ENCODE measurements at regions not wholly inside any gene's neighbourhood (a gene's known extent, or its start where the extent isn't known, plus 50 kb on each side); places are given as distances from the start of the nearest gene placed in this dataset.

DNA sequence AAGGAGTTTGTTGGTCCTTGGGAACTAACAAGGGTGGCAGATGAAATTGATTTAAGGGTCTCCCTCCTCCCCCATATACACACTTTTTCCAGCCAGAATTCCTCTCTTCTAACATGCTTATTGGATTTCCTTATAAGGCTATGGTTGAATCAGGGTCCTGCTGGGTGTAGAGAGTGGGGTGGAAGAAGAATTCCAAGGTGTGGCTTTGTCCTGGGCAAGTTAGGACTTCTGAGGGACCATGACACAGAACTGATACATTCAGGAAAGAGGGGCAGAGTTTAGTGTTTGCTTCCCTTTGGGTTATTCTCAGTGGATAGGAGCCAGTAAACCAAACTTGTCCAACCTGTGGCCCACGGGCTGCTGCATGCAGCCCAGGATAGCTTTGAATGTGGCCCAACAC, 116.5 kb downstream of the SNX18 start:
- Mint-ChIP-seq H3K9me3 (peaks cover 9% of the 10 kb centered on the region), H3K4me1 (ENCODE audit: low read depth) (peaks cover 10% of the 10 kb centered on the region), H3K27me3 (no peaks in the 10 kb centered on the region), H3K4me3 (no peak overlapping the region), H3K27ac (no peak overlapping the region), H3K36me3 (ENCODE audit: low read depth) (no peaks in the 10 kb centered on the region)
- intact Hi-C loops (cut with micrococcal nuclease) = loop anchor here (10.0 kb wide), 1 partner anchor 59 kb away; no protein-coding TSS in a partner anchor
- no peak for ATAC-seq
- CTCF ChIA-PET = interaction anchor here (1.4 kb wide), 1 partner anchor 158 kb away, joined by 3 read pairs; no protein-coding TSS in a partner anchor
- no peak for DNase-seq
- POLR2A ChIA-PET = no interaction called here
- TF ChIP-seq, protein P1, sequence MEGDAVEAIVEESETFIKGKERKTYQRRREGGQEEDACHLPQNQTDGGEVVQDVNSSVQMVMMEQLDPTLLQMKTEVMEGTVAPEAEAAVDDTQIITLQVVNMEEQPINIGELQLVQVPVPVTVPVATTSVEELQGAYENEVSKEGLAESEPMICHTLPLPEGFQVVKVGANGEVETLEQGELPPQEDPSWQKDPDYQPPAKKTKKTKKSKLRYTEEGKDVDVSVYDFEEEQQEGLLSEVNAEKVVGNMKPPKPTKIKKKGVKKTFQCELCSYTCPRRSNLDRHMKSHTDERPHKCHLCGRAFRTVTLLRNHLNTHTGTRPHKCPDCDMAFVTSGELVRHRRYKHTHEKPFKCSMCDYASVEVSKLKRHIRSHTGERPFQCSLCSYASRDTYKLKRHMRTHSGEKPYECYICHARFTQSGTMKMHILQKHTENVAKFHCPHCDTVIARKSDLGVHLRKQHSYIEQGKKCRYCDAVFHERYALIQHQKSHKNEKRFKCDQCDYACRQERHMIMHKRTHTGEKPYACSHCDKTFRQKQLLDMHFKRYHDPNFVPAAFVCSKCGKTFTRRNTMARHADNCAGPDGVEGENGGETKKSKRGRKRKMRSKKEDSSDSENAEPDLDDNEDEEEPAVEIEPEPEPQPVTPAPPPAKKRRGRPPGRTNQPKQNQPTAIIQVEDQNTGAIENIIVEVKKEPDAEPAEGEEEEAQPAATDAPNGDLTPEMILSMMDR (IDR thresholded peaks at IDR 0.05) = no peak

DNA sequence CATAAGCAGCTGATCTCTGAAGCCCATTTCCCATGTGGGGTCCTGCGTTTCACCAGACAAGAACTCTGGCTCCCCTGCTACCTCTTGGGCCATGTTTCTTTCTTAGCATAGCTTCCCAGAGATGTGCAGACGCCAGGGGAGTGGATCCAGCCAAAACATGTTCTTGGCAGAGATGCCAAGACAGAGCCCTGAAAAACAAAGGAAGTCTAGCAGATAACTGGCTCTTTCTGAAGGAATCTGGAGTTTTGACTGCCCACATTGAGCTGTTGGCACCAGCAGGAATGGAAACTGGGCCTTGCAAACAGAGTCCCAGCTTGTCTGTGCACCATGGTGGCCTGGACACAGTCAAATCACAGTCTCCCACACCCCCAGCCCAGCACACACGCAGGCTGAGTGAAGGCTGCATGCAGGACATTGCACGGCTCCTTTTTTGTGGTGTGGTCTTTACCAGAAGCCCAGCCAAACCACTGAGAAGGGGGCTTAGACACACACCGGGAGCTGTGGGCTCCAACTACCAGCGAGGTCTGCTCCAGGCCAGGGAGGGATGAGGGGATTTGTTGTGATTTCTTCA, 114.7 kb downstream of the SNX18 start:
- Mint-ChIP-seq H3K27ac (no peak overlapping the region), H3K4me3 (no peak overlapping the region), H3K4me1 (ENCODE audit: low read depth) (no peaks in the 10 kb centered on the region), H3K27me3 (no peaks in the 10 kb centered on the region), H3K9me3 (peaks cover 9% of the 10 kb centered on the region), H3K36me3 (ENCODE audit: low read depth) (no peaks in the 10 kb centered on the region)
- TF ChIP-seq, protein P1 (IDR thresholded peaks at IDR 0.05) = no peak
- CTCF ChIA-PET = interaction anchor here (1.1 kb wide), 1 partner anchor 143 kb away, joined by 3 read pairs; no protein-coding TSS in a partner anchor
- ATAC-seq (no peak), DNase-seq (no peak)
- intact Hi-C loops (cut with micrococcal nuclease) = loop anchor here (10.0 kb wide), 1 partner anchor 57 kb away; no protein-coding TSS in a partner anchor
- POLR2A ChIA-PET = no interaction called here

DNA sequence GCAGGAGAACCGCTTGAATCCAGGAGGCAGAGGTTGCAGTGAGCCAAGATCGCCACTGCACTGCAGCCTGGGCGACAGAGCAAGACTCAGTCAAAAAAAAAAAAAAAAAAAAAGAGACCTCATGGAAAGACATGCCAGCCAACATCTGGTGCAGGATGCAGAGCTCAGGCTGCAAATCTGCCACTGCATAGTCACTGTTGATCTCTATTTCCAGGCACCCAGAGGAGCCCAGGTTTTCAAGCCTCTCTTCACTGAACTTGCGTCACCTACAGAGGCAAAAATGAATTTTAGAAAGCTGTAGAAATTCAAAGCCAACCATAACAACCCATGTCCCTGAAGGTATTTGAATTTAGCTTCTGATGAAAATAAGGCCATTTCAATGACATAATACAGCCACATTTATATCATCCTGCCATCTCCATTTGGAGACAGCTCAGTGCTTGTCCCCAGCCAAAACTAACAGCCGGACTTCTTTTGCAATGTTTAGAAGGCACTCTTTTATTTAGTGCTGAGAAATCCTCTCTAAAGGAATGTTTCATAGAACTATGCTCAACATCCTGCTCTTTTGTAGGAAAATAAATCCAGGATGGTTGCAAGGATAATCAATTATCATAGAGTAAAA, 113.3 kb downstream of the SNX18 start:
- TF ChIP-seq, protein P1 (IDR thresholded peaks at IDR 0.05) = no peak
- ChIA-PET POLR2A (interaction anchor here (1.2 kb wide), 1 partner anchor 15 kb away, joined by 3 read pairs; no protein-coding TSS in a partner anchor), CTCF (interaction anchor here (1.1 kb wide), 1 partner anchor 114 kb away, joined by 3 read pairs; the partner anchor contains the start of gene SNX18)
- Mint-ChIP-seq H3K4me3 (no peak overlapping the region), H3K27ac (no peak overlapping the region), H3K9me3 (peaks cover 9% of the 10 kb centered on the region), H3K27me3 (no peaks in the 10 kb centered on the region), H3K36me3 (ENCODE audit: low read depth) (no peaks in the 10 kb centered on the region), H3K4me1 (ENCODE audit: low read depth) (no peaks in the 10 kb centered on the region)
- intact Hi-C loops (cut with micrococcal nuclease) = loop anchor here (10.0 kb wide), 1 partner anchor 56 kb away; no protein-coding TSS in a partner anchor
- DNase-seq = no peak
- ATAC-seq = no peak

DNA sequence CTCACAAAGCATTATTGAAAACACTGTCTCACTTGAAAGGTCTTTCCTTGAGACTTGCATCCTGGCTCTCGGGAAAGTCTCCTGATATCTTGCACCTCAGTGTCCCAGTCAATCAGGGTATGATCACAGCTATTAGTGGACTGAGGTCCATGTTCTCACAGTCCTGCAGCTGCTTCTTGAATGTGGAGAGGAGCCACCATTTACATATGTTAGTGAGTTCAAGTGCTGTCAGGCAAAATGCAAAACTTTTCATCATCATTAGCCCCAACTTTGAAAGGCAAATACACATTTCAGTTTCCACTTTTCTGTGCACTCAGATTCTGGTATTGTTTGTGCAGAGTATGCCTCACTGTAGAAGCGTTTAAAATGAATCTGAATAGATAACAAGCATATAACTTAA, 111.6 kb downstream of the SNX18 start:
- H3K4me3 Mint-ChIP-seq = no peak overlapping the region
- H3K36me3 Mint-ChIP-seq (ENCODE audit: low read depth) = no peaks in the 10 kb centered on the region
- POLR2A ChIA-PET = no interaction called here
- H3K4me1 Mint-ChIP-seq (ENCODE audit: low read depth) = no peaks in the 10 kb centered on the region
- intact Hi-C loops (cut with micrococcal nuclease) = no loop called here
- CTCF ChIA-PET = interaction anchor here (1.0 to 1.6 kb wide), 2 partner anchors 9 to 216 kb away, joined by 3 to 6 read pairs; no protein-coding TSS in a partner anchor
- H3K9me3 Mint-ChIP-seq = peaks cover 9% of the 10 kb centered on the region
- ATAC-seq (no peak), DNase-seq (no peak)
- no peaks in the 10 kb centered on the region for H3K27me3 Mint-ChIP-seq
- TF ChIP-seq, protein P1 (IDR thresholded peaks at IDR 0.05) = no peak
- H3K27ac Mint-ChIP-seq = no peak overlapping the region

DNA sequence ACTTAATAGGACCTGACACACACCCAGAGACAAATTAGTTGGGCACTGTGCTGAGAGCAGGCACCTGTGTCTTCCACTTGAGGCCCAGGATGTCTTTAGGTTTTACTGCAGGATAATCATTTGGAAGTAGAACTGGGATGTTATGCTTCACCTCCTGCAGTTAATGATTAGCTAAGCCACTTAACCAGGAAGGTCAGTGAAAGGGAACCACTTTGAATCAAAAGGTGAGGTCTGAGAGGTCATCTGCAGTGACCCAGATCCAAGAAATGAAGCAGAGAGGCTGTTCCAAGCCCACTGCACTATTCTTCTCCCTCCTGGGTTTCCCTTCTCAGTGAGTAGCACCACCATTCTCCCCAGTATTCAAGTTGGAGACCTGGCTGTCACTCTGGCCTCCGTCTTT, 110.5 kb downstream of the SNX18 start:
- POLR2A ChIA-PET = no interaction called here
- TF ChIP-seq, protein P1 (IDR thresholded peaks at IDR 0.05) = no peak
- CTCF ChIA-PET = interaction anchor here (1.9 kb wide), 1 partner anchor 217 kb away, joined by 6 read pairs; no protein-coding TSS in a partner anchor
- H3K9me3 Mint-ChIP-seq = peaks cover 9% of the 10 kb centered on the region
- no peak overlapping the region for H3K4me3 Mint-ChIP-seq
- DNase-seq = no peak
- no peaks in the 10 kb centered on the region for H3K27me3 Mint-ChIP-seq
- intact Hi-C loops (cut with micrococcal nuclease) = no loop called here
- no peak for ATAC-seq
- no peak overlapping the region for H3K27ac Mint-ChIP-seq
- H3K36me3 Mint-ChIP-seq (ENCODE audit: low read depth) = no peaks in the 10 kb centered on the region
- H3K4me1 Mint-ChIP-seq (ENCODE audit: low read depth) = no peaks in the 10 kb centered on the region

All from activated CD8-positive, alpha-beta T cell treated with anti-CD3 and anti-CD28 coated beads for 36 hours (primary cell).